ENCODE measurements at regions not wholly inside any gene's neighbourhood (a gene's known extent, or its start where the extent isn't known, plus 50 kb on each side); places are given as distances from the start of the nearest gene placed in this dataset.
"Not testable (repeated sequence)": the region's sequence is repeated elsewhere in the genome, so short reads cannot be mapped to it uniquely, and the experiment has no call there.

DNA sequence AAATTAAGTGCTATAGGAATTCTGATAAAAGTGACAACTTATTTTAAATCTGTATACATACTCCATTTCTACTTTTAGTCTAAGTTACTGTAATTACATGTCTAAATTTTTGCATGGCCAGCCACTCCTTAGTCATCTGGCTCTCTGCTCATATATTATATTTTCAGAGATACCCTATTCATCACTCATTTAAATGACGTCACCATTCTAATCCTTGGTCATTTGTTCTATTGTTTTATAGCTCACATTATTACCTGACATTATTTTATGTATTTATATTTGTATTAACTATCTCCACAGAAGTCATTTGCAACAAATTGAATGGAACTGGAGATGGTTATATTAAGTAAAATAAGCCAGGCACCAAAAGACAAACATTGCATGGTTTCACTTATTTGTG is 179.6 kb upstream of the CXorf51A start:
- DNase-seq, result no peak

DNA sequence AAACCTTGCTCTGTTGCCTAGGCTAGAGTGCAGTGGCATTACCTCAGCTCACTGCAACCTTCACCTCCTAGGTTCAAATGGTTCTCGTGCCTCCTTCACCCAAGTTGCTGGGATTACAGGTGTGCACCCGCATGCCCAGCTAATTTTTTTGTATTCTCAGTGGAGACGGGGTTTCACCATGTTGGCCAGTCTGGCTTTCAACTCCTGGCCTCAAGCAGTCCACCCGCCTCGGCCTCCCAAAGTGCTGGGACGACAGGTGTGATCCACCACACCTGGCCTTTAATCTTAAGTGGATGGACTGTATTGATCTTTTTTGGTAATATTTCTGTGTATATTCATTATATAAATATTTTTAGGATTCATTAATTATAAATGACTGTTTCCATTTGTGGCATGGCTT is 158.7 kb upstream of the CXorf51A start:
- DNase-seq, result no peak

DNA sequence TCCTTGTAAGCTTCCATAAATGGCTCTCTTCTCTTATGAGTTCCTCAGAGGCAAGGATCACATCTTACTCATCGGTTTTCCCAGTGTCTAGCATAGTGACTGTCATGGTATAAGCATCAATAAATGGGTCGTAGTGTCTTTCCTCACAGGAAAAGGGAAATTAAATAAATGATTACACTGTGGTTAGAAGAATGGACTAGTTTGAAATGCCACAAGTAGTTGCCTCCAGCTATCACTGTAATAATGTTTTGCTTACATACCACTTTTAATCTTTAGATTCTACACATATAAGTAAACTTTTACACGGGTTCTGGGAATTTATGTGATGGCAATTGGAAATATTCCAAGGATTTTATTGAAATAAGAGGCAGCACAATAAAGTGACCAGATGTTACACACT is 152.8 kb upstream of the CXorf51A start:
- DNase-seq, result no peak

DNA sequence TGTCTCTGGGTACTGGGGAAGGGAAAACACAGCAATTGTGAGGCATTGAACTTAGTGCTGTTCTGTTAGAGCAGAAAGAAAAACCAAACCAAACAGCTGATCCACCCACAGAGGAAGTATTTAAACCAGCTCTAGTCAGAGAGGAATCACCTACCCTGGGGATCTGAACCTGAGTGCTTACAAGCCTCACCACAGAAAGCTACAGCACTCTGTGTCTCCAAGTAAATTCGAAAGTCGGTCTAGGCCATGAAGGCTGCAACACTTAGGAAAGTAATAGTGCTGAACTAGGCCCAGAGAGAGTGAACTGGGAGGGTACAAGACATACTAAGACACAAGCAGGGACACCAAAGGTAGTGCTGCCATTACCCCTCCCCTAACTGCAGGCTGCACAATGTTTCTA is 142.2 kb upstream of the CXorf51A start:
- DNase-seq, result no peak

DNA sequence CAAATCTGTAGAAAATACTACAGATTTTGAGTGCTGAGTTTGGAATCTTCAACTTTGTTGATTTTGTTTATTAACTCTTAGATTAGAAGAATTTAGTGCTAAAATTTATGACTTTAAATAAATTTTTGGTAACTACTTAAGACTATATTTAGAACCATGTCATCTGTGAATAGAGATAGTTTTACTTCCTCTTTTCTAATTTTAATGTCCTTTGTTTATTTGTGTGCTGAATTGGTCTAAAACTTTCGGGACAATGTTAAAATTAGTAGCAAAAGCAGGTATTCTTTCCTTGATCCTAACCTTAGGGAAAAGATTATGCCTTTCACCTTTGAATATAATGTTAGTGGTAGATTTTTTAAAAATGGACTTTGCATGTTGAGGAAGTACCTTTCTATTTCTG is 119.7 kb upstream of the CXorf51A start:
- no peak for DNase-seq

DNA sequence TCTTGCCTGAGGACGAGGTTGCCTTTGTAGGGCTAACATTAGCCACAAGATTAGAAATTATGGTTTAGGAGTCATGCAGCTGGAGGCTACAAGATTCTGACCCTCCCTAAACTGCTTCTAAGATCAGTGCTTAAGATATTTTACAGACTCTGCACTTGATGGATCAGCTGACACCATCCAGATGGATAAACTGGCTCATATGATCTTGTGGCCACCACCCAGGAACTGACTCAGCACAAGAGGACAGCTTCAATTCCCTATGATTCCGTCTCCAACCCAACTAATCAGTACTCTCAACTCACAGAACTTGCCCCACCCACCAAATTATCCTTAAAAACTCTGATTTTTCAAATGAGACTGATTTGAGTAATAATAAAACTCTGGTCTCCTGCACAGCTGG is 118.5 kb upstream of the CXorf51A start:
- DNase-seq, result not testable (repeated sequence)

DNA sequence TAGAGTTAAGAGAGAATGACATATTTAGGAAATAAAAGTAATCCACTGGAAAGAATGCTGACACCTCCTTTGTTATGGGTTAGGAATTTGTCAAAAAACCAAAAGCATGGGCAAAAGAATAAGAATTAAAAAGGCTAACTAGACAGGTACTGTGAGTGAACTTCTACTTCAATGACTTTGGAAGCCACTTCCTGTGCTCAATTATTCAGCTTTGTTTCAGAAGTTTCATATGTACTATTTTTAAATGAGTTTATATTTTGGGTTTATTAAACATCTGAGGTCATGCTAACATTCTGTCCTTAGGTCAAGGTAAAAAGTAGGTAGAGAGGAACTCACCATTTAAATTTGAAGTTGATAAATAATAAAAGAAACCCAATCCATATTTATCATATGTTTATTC is 106.7 kb upstream of the CXorf51A start:
- no peak for DNase-seq

DNA sequence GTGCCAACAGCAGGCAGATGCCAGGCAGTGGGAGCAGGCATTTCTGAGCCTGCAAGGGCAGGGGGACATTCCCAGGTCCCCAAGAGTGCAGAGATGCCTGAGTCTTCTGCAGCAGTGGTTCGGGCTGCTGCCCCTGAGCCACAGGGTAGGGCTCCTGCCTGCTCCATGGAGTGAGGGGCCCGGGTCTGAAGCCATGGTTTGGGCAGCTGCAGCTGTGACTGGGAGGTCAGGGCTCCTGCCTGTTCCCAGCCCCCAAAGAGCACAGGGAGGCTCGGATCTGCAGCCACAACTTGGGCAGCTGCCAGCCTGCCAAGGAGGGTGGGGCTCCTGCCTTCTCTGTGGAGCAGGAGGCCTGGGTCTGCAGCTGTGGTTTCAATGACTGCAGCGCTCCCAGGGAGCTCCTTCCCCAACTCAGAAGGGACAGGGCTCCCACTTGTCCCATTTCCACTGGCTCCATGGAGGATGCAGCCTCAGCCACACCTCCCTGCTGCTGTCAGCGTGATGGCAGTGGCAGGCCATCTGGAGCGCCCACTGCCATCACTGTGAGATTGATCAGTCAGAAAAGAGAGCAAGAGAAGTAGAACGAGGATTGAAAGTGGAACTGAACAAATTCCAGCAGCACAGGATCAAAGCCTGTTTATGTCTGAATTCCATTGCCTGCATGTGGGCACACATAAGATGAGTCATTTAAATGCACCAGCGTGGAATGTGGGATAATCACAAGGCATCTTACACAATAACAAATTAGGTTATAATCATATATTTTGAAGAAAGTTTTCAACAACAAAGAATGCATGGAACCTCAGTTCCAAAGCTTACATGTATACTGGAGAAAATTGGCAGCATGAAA is 93.1 kb upstream of the CXorf51A start:
- DNase-seq, result peak; percentile 3

DNA sequence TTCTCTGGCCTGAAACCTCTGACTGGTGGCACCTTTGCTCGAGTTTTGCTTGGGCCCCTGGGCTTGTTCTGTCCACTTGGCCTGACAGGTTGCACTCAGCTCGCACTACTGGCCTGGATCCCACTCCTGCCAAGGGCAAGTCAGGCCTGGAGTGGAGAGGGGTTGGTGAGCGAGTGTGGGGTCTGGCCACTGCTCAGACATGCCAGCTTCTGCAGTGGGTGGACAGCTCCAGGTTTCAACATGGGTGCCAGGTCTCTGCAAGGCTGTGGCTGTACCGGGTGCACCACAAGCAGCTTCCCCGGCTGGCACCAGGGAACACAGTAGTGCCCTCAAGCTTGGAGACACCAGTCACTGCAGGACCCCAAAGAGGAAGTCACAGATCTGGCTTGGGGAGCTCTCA is 91.6 kb upstream of the CXorf51A start:
- DNase-seq, result no peak

DNA sequence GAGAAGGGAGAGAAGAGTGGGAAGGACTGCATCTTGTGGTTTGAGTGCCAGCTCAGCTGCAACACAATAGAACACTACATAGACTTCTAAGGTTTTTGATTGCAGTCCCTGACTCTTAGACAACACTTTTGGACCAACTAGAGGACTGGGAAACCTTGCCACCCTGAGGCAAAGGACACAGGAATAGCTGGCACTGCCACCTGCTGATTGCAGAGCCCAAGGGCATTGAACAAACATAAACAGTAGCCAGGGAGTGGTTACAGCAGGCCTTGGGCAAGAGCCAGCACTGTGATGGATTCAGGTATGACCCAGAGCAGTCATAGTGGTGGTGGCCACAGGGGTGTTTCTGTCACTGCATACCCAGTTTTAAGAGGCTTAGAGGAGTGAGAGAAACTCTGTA is 72.5 kb upstream of the CXorf51A start:
- DNase-seq, result no peak

DNA sequence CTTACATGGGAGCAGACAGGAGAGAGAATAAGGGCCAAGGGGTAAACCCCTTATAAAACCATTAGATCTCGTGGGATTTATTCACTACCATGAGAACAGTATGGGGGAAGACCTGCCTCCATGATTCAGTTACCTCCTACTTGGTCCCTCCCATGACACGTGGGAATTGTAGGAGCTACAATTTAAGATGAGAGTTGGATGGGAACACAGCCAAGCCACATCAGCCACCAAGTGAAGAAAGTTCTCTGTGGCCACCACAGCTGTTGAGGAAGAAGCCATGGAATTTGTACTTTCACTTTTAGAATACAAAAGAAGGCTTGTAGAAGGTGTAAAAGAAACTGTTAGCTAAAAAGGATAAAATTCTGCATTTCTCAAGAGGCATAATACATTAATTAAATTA is 67.0 kb upstream of the CXorf51A start:
- no peak for DNase-seq

DNA sequence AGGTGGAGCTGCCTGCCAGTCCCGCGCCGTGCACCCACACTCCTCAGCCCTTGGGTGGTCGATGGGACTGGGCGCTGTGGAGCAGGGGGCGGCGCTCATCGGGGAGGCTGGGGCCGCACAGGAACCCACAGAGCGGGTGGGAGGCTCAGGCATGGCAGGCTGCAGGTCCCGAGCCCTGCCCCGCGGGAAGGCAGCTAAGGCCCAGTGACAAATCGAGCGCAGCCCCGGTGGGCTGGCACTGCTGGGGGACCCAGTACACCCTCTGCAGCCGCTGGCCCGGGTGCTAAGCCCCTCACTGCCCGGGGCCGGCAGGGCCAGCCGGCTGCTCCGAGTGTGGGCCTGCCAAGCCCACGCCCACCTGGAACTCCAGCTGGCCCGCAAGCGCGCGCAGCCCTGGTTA is 52.3 kb upstream of the CXorf51A start:
- not testable (repeated sequence) for DNase-seq

DNA sequence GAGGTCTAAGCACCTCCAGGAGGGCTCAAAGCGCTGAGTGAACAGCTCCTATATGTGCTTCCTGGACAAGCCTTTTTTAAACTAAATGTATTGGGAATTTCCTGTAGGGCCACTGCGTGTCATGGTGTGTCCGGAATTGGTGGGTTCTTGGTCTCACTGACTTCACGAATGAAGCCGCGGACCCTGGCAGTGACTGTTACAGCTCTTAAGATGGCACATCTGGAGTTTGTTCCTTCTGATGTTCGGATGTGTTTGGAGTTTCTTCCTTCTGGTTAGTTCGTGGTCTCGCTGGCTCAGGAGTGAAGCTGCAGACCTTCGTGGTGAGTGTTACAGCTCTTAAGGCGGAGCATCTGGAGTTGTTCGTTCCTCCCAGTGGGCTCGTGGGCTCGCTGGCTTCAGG is 51.2 kb upstream of the CXorf51A start:
- not testable (repeated sequence) for DNase-seq

Measured in cortex of kidney (tissue), 1 donor.